DOHH2 (cell line): ENCODE measurements at regions not wholly inside any gene's neighbourhood (a gene's known extent, or its start where the extent isn't known, plus 50 kb on each side); places are given as distances from the start of the nearest gene placed in this dataset.

Source experiments
- H3F3A ChIP-seq: fragments of 200-600 bp; sonication (generic), shearing (Covaris generic); 2 replicates; pipeline ENCODE4 v1.6.0; 2016; ENCODE audit warnings: antibody characterized with exemption, mild to moderate bottlenecking; ENCODE audit not compliant: control insufficient read depth, insufficient read depth
- H3K27ac ChIP-seq: fragments of 200-600 bp; sonication (generic); 2 replicates; pipeline ENCODE4 v1.5.1; 2014; ENCODE audit warnings: low read depth, mild to moderate bottlenecking, low read length, moderate library complexity
- H3K27me3 ChIP-seq: fragments of 200-600 bp; sonication (generic); 2 replicates; pipeline ENCODE4 v1.6.1; 2014; ENCODE audit warnings: mild to moderate bottlenecking, low read length, mixed read lengths; ENCODE audit not compliant: control insufficient read depth
- H3K36me3 ChIP-seq: fragments of 200-600 bp; sonication (generic); 2 replicates; pipeline ENCODE4 v1.6.1; 2014; ENCODE audit warnings: mild to moderate bottlenecking, low read length, moderate library complexity, mixed read lengths; ENCODE audit not compliant: control insufficient read depth
- H3K4me1 ChIP-seq: fragments of 200-600 bp; sonication (generic); 2 replicates; pipeline ENCODE4 v1.6.1; 2014; ENCODE audit warnings: mild to moderate bottlenecking, low read length, mixed read lengths; ENCODE audit not compliant: control insufficient read depth
- H3K4me2 ChIP-seq: fragments of 200-600 bp; sonication (generic); 2 replicates; pipeline ENCODE4 v1.6.0; 2014; ENCODE audit warnings: mild to moderate bottlenecking, low read length, moderate library complexity
- H3K4me3 ChIP-seq: fragments of 200-600 bp; sonication (generic); 2 replicates; pipeline ENCODE4 v1.5.1; 2014; ENCODE audit warnings: mild to moderate bottlenecking, low read length, mixed read lengths
- H3K79me2 ChIP-seq: fragments of 200-600 bp; sonication (generic); 2 replicates; pipeline ENCODE4 v1.6.1; 2014; ENCODE audit warnings: mild to moderate bottlenecking, low read length, mixed read lengths; ENCODE audit not compliant: control insufficient read depth
- H3K9me2 ChIP-seq: fragments of 200-600 bp; sonication (generic); replicated peaks from 2 replicates; pipeline ENCODE4 v1.6.1; 2014; ENCODE audit warnings: mild to moderate bottlenecking, low read length, mixed read lengths; ENCODE audit not compliant: control insufficient read depth
- H3K9me3 ChIP-seq: fragments of 200-600 bp; sonication (generic); 2 replicates; pipeline ENCODE4 v1.6.1; 2014; ENCODE audit warnings: antibody characterized with exemption, low read length, mixed read lengths; ENCODE audit not compliant: control insufficient read depth, insufficient read depth
- H4K20me1 ChIP-seq: fragments of 200-600 bp; sonication (generic); 2 replicates; pipeline ENCODE4 v1.6.0; 2014; ENCODE audit warnings: low read depth, mild to moderate bottlenecking, antibody characterized with exemption, low read length, moderate library complexity; ENCODE audit not compliant: control insufficient read depth, insufficient read depth
- CTCF ChIP-seq: fragments of 200-600 bp; sonication (generic); IDR thresholded peaks from one replicate; pipeline ENCODE4 v1.5.1; 2014; ENCODE audit warnings: antibody characterized with exemption, mild to moderate bottlenecking, low read depth, low read length; ENCODE audit not compliant: poor library complexity, severe bottlenecking
- EZH2phosphoT487 ChIP-seq: fragments of 200-600 bp; sonication (generic); IDR thresholded peaks from 2 replicates; pipeline ENCODE4 v1.6.1; 2017; ENCODE audit warnings: borderline replicate concordance, mild to moderate bottlenecking, antibody characterized with exemption, low read length, moderate library complexity, mixed read lengths

GRCh38 chr2:224287531-224287930 is 114.4 kb downstream of the FAM124B start:
- no peak for TF ChIP-seq EZH2phosphoT487
- no peak for TF ChIP-seq CTCF
- peaks cover 8% of the 10 kb centered on the region for H3K27me3 ChIP-seq

GRCh38 chr2:224286923-224287322 is 115.0 kb downstream of the FAM124B start:
- Histone ChIP-seq H3K4me3 (no peak overlapping the region), H3K4me2 (no peak overlapping the region), H3K27me3 (peaks cover 8% of the 10 kb centered on the region), H3K36me3 (no peaks in the 10 kb centered on the region), H3K9me3 (no peaks in the 10 kb centered on the region), H3K79me2 (no peaks in the 10 kb centered on the region), H3K27ac (no peak overlapping the region), H4K20me1 (no peaks in the 10 kb centered on the region), H3K4me1 (no peaks in the 10 kb centered on the region), H3F3A (no peaks in the 10 kb centered on the region), H3K9me2 (no peaks in the 10 kb centered on the region)
- TF ChIP-seq EZH2phosphoT487 (no peak), CTCF (no peak)

More at GRCh38 chr2:224287531-224287930, 114.4 kb downstream of the FAM124B start:
- no peaks in the 10 kb centered on the region for H3K4me1 ChIP-seq
- H3K27ac ChIP-seq: no peak overlapping the region
- H3K4me2 ChIP-seq: no peak overlapping the region
- no peaks in the 10 kb centered on the region for H3K9me2 ChIP-seq
- no peaks in the 10 kb centered on the region for H3K79me2 ChIP-seq
- no peaks in the 10 kb centered on the region for H3F3A ChIP-seq
- H4K20me1 ChIP-seq: no peaks in the 10 kb centered on the region
- H3K9me3 ChIP-seq: no peaks in the 10 kb centered on the region
- H3K4me3 ChIP-seq: no peak overlapping the region
- H3K36me3 ChIP-seq: no peaks in the 10 kb centered on the region

GRCh38 chr2:224284134-224284946 is 117.6 kb downstream of the FAM124B start:
- no peaks in the 10 kb centered on the region for H3K4me1 ChIP-seq
- no peak overlapping the region for H3K4me3 ChIP-seq
- H3F3A ChIP-seq: no peaks in the 10 kb centered on the region
- peaks cover 8% of the 10 kb centered on the region for H3K27me3 ChIP-seq
- no peaks in the 10 kb centered on the region for H3K9me2 ChIP-seq
- no peak overlapping the region for H3K4me2 ChIP-seq
- peak; percentile 68 for TF ChIP-seq CTCF
- TF ChIP-seq EZH2phosphoT487: no peak
- H3K9me3 ChIP-seq: no peaks in the 10 kb centered on the region
- no peaks in the 10 kb centered on the region for H3K36me3 ChIP-seq
- no peaks in the 10 kb centered on the region for H4K20me1 ChIP-seq
- H3K27ac ChIP-seq: no peak overlapping the region
- no peaks in the 10 kb centered on the region for H3K79me2 ChIP-seq
